Right cardiac atrium (tissue), 5 donors: ENCODE measurements at regions not wholly inside any gene's neighbourhood (a gene's known extent, or its start where the extent isn't known, plus 50 kb on each side); places are given as distances from the start of the nearest gene placed in this dataset.

Experiments
- ATAC-seq, 2 donors: fragments of 200-7000 bp; cut with Tn5 transposase; one replicate each; pipeline versions ENCODE4 v1.8.0 to v1.9.1; 2020; ENCODE audit warnings: moderate library complexity in 2 of 2, mild to moderate bottlenecking in 1 of 2
- DNase-seq, 3 donors: peaks; one replicate each; pipeline ENCODE4 v3.0.0-alpha.2; 2020
- H3K27ac ChIP-seq: one replicate; pipeline ENCODE4 v1.5.1; 2013; ENCODE audit warnings: mild to moderate bottlenecking, low read length, control low read depth, moderate library complexity
- H3K27me3 ChIP-seq: one replicate; pipeline ENCODE4 v1.6.1; 2013; ENCODE audit not compliant: control insufficient read depth, insufficient read depth
- H3K4me1 ChIP-seq: one replicate; pipeline ENCODE4 v1.6.1; 2013; ENCODE audit warnings: low read length; ENCODE audit not compliant: control insufficient read depth, insufficient read depth
- H3K4me3 ChIP-seq: one replicate; pipeline ENCODE4 v1.5.1; 2013; ENCODE audit warnings: low read length, control low read depth
- H3K9me3 ChIP-seq: one replicate; pipeline ENCODE4 v1.6.1; 2013; ENCODE audit warnings: low read length; ENCODE audit not compliant: control insufficient read depth
- WGBS: extraction: QIAGEN DNeasy Blood & Tissue Kit; methylation state at CpG from one replicate; pipeline ENCODE4 v1.1.7; 2013; 5-methylcytosine and 5-hydroxymethylcytosine counted together
- intact Hi-C, 4 donors: fragments of 100-400 bp; cut with DNase I; formaldehyde crosslinking; loops; one replicate each; pipeline versions ENCODE4 v1.11.0 to v1.14.0; 2022 to 2023
- donor health status: healthy with polysubstance abuse.
- donor health status: DM: no; HTN: yes; CAD: no.
- donor health status: DM: no; HTN: no; CAD: no.
- donor health status: DM: no; HTN: yes; CAD: no; lungs with severe emphysema.
- donor health status: DM: yes; HTN: yes; CAD: no.

DNA sequence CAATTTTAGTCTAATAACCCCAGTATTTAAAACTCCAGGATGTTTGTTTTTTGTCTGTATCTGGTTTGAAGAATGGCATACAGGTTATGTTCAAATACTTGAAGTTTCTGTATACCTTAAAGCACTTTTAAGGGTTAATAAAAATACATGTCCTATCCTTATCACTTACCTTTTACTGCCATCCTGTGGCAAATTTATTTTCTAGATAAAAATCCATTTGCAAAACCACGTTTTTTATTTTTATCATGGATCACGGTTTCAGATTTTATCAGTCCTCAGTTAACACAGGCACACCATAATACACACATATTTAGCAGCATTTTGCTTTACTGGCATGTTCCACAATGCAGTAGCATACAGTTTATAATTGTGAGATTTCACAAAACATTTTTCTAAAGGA, 113.3 kb upstream of the H2AZ1 start:
- no peak for DNase-seq
- WGBS, result 9% methylated on average over 2 of the region's 2 CpGs
- Histone ChIP-seq H3K9me3 (no peaks in the 10 kb centered on the region), H3K27me3 (no peaks in the 10 kb centered on the region), H3K4me1 (no peaks in the 10 kb centered on the region), H3K27ac (no peak overlapping the region), H3K4me3 (no peak overlapping the region)
- intact Hi-C loops, result no loop called here
- ATAC-seq, result no peak

DNA sequence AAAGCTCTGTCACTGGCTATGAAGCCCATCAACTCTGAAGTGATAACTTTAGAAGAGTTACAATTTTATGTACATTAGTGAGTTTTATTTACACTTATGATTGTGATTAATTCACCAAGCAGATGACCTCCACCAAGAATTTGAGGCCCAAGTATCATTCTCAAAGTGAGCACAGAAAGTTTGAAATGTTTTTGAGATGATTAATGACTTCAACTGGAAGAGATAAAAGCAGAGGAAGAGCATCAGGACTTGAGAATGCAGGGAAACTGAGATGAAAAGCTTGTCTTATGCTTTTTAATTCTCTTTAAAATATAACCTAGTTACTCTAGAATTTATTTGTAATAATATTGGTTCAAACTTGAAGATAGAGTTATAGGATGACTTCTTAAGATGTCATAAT, 112.8 kb upstream of the H2AZ1 start:
- Histone ChIP-seq H3K4me1 (no peaks in the 10 kb centered on the region), H3K27ac (no peak overlapping the region), H3K27me3 (no peaks in the 10 kb centered on the region), H3K4me3 (no peak overlapping the region), H3K9me3 (no peaks in the 10 kb centered on the region)
- DNase-seq (no peak), ATAC-seq (no peak)
- intact Hi-C loops, result no loop called here

DNA sequence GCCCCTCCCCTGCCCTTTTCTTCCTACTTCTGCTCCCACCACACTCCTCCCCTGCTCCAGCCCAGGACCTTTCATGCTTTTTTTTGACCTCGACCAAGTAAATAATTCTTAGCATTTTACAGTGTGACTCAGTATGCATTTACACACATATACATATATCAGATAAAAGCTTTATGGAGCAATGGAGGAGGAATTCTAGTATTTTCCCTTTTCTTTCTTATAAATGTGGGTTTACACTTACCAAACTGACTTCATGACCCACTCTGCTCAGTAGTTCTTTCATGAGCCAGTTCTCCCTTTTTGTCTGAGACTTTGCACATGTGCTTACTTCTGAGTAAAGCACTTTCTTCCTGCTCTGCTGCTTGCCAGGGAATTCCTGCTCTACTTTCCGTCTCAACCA, 111.8 kb upstream of the H2AZ1 start:
- Histone ChIP-seq H3K9me3 (no peaks in the 10 kb centered on the region), H3K4me3 (no peak overlapping the region), H3K4me1 (no peaks in the 10 kb centered on the region), H3K27me3 (no peaks in the 10 kb centered on the region), H3K27ac (no peak overlapping the region)
- no peak for ATAC-seq
- 66% methylated on average over 2 of the region's 2 CpGs for WGBS
- intact Hi-C loops, result no loop called here
- DNase-seq, result no peak

DNA sequence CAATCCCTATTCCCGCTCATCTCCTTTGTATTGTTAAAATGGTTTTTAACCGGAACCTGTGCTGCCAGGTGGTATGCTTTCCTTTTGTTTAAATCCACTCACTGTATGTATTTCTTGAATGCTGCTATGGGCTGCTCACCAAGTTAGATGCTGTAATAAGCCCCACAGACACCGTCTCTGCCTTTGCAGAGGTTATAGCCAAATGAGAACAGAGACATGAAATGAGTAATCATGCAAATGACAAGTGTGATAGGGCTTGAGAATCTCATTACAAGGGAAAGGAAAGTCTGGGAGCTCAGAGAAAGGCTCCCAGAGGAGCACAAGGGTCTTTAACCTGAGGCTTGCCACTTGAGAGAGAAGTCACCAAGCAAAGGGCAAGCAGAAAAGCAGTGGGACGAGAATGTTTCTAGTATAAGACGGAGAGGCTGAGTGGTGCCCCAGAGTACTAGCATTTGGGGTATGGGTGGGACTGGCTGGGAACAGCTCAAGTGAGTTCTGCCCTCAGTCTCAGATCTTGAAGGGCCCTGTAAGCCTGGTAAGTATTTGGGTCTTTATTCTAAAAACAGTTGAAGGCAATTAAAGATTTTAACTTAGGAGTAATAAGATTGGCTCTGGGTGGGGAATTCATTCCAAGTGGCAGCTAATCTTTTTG, 110.8 kb upstream of the H2AZ1 start:
- 94% methylated on average over 5 of the region's 5 CpGs for WGBS
- intact Hi-C loops, result no loop called here
- Histone ChIP-seq H3K9me3 (no peaks in the 10 kb centered on the region), H3K27me3 (no peaks in the 10 kb centered on the region), H3K4me1 (no peaks in the 10 kb centered on the region), H3K4me3 (no peak overlapping the region), H3K27ac (no peak overlapping the region)
- ATAC-seq (no peak), DNase-seq (no peak)

DNA sequence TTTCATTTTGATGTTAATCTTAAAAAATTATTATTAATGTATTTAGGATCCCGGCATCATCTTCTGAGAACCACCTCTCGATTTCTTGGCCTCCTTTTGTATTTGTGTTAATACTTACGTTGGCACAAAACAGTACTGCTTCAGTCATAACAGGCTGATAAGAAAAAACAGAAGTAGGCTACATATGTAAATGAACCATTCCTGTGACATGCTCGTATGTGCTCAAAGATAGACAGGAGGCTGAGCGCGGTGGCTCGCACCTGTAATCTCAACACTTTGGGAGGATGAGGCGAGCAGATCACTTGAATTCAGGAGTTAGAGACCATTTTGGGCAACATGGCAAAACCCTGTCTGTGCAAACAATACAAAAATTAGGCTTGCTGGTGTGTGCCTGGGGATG, 109.4 kb upstream of the H2AZ1 start:
- H3K4me1 ChIP-seq, result no peaks in the 10 kb centered on the region
- H3K27ac ChIP-seq, result no peak overlapping the region
- no peak for DNase-seq
- no peaks in the 10 kb centered on the region for H3K9me3 ChIP-seq
- H3K27me3 ChIP-seq, result no peaks in the 10 kb centered on the region
- intact Hi-C loops, result no loop called here
- no peak overlapping the region for H3K4me3 ChIP-seq
- WGBS, result 91% methylated on average over 8 of the region's 8 CpGs
- ATAC-seq, result no peak

DNA sequence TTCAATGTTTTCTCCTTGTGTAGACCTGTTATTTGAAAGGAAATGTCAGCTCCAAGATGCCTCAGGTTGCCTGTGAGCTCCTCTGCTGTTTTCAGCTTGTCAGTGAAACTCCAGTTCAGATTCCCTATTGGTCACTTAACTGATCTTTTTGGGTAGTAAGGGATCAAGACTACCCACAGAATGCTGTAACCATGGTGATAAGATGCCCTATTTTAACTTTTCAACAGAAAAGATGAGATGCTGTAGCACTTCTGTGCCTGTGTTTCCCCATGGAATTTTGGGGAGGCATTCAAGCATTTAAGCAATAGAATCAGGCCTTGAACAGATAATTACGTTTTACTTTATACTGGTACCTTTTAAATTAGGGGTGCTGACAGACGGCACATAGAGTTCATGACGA, 106.6 kb upstream of the H2AZ1 start:
- no peak for DNase-seq
- no peak overlapping the region for H3K27ac ChIP-seq
- no peaks in the 10 kb centered on the region for H3K4me1 ChIP-seq
- H3K27me3 ChIP-seq, result no peaks in the 10 kb centered on the region
- no peaks in the 10 kb centered on the region for H3K9me3 ChIP-seq
- intact Hi-C loops, result no loop called here
- H3K4me3 ChIP-seq, result no peak overlapping the region
- no peak for ATAC-seq
- WGBS, result 80% methylated on average over 3 of the region's 3 CpGs

DNA sequence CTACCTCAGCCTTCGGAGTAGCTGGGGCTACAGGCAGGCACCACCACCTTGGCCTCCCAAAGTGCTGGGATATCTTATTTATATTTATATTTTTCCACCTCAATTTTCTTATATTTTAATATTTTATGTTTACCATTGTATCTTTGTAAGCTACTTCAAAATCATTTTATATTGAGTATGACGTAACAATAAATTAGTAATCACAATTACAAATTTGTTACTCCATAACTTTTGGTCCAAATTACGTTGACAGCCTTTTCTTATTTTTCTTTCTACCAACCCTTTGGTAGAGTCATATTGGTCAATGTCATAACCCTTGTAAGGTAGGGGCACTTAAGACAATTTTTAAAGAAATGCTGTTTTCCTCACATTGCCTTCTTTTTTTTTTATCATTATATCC, 104.0 kb upstream of the H2AZ1 start:
- DNase-seq, result no peak
- intact Hi-C loops, result no loop called here
- H3K4me1 ChIP-seq, result no peaks in the 10 kb centered on the region
- no peaks in the 10 kb centered on the region for H3K9me3 ChIP-seq
- no peaks in the 10 kb centered on the region for H3K27me3 ChIP-seq
- WGBS, result 86% methylated on average over 3 of the region's 3 CpGs
- H3K27ac ChIP-seq, result no peak overlapping the region
- no peak overlapping the region for H3K4me3 ChIP-seq
- ATAC-seq, result no peak

DNA sequence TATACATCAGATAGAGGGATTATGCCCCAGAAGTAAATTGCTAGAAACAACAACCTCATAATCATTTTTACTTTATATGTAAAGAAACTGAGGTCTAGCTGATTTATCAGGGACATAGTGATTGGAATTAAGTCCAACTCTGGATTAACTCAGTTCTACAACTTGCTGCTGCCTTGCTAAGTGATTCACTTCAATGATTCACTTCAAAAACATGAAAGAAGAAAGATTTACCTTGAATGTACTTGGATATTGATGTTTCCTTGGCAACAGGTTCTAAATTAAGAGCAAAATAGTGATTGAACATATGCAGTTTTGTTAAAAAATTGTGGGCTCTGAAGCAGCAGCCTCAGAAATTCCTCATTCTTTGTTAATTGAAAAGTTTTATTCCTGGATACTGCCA, 99.8 kb upstream of the H2AZ1 start:
- Histone ChIP-seq H3K27me3 (no peaks in the 10 kb centered on the region), H3K4me3 (no peak overlapping the region), H3K27ac (no peak overlapping the region), H3K4me1 (no peaks in the 10 kb centered on the region), H3K9me3 (no peaks in the 10 kb centered on the region)
- intact Hi-C loops, result no loop called here
- DNase-seq (no peak), ATAC-seq (no peak)

DNA sequence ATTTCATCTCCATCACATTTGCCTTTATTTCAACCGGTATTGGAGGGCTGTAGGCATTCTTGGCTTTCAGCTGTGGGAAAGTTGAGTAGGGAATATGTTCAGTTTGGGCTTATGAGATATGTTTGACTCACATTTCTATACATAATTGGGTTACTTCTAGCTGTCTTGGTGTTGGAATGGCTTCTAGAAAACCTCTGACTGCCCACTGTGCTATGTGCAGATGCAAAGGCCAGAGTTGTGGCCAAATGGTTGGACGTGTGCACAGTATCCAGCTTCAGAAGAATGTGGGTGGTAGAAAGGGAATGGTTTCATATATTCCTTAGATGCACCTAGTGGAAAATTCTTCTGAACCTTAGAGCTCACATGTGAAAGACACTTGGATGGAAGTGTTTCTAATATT, 92.6 kb upstream of the H2AZ1 start:
- intact Hi-C loops, result no loop called here
- Histone ChIP-seq H3K9me3 (no peaks in the 10 kb centered on the region), H3K4me3 (no peak overlapping the region), H3K27me3 (no peaks in the 10 kb centered on the region), H3K27ac (no peak overlapping the region), H3K4me1 (no peaks in the 10 kb centered on the region)
- DNase-seq (no peak), ATAC-seq (no peak)
- 77% methylated on average over 2 of the region's 2 CpGs for WGBS

DNA sequence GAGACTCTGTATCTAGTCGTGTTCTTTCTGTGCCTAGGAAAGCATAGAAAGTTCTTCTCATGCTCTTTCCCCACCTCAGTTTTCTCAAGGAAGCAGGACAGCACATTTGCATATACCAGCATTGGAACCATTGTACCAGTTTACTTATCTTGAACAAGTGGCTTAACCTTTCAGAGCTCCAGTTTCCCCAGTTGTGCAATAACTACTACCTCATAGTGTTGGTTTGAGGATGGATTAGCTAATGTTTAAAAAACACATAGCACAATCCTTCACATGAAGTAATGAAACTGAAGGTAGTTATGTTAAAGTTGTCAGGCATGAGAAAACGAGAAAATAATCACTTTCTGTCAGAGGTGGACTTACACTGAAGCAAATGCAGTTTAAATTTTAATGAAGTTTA, 92.2 kb upstream of the H2AZ1 start:
- H3K4me1 ChIP-seq, result no peaks in the 10 kb centered on the region
- 71% methylated on average over 2 of the region's 2 CpGs for WGBS
- intact Hi-C loops, result no loop called here
- ATAC-seq (no peak), DNase-seq (no peak)
- H3K9me3 ChIP-seq, result no peaks in the 10 kb centered on the region
- H3K27me3 ChIP-seq, result no peaks in the 10 kb centered on the region
- no peak overlapping the region for H3K4me3 ChIP-seq
- no peak overlapping the region for H3K27ac ChIP-seq

DNA sequence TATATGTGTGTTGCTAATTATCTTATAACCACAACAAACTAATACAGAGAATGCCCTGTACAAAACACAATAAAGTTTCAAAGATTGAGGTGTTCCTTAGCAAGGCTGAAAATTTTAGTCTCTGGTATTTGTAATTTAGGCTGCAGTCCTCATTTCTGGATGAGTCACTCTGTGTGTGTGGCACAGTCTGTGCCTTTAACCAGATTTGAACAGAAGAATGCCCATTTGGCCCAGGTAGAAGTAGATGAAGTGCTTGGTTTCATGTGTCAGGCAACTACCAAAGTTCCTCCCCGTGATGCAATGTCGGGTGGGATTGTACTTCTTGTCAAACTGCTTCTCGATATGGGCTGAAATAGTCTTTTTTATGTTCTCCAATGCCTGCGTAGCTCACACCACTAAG, 91.6 kb upstream of the H2AZ1 start:
- H3K27ac ChIP-seq, result no peak overlapping the region
- ATAC-seq (no peak), DNase-seq (no peak)
- H3K4me3 ChIP-seq, result no peak overlapping the region
- no peaks in the 10 kb centered on the region for H3K9me3 ChIP-seq
- H3K4me1 ChIP-seq, result no peaks in the 10 kb centered on the region
- H3K27me3 ChIP-seq, result no peaks in the 10 kb centered on the region
- intact Hi-C loops, result no loop called here
- 90% methylated on average over 4 of the region's 4 CpGs for WGBS

DNA sequence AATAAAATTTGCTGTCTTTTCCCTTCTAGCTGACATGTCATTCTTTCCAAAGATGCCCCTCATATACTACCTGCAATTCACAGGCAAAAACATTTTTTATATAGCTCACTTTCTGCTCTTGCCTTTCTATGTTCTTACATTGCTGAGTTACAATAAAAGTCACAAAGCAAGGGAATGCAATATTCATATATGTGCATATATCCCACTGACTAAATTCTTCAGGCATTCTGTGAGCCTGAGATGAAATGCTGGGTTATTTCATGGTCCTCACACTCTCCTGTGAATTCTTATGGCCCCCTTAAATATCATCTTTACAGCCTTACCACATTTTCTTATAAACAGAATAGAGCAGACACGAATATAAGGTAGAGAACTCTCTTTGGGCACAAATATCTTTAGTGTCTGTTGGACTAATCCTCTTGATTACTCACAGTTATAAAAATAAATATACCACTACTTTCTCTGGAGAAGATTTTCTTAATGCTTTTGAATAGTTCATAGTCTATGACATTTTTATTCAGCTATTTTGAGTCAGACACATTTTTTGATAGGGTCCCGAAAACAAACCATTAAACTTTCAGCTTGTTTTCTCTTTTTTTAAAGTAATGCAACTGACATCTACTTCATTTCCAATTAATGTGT, 84.1 kb upstream of the H2AZ1 start:
- ATAC-seq (no peak), DNase-seq (no peak)
- Histone ChIP-seq H3K27me3 (no peaks in the 10 kb centered on the region), H3K4me1 (no peaks in the 10 kb centered on the region), H3K9me3 (no peaks in the 10 kb centered on the region), H3K27ac (no peak overlapping the region), H3K4me3 (no peak overlapping the region)
- intact Hi-C loops, result no loop called here
- 59% methylated on average over 2 of the region's 2 CpGs for WGBS
